ENCODE measurements at regions not wholly inside any gene's neighbourhood (a gene's known extent, or its start where the extent isn't known, plus 50 kb on each side); places are given as distances from the start of the nearest gene placed in this dataset.

- Mint-ChIP-seq H3K27me3 (no peaks in the 10 kb centered on the region), H3K4me1 (ENCODE audit: low read depth) (no peaks in the 10 kb centered on the region), H3K27ac (no peak overlapping the region), H3K4me3 (no peak overlapping the region), H3K36me3 (ENCODE audit: low read depth) (no peaks in the 10 kb centered on the region), H3K9me3 (peaks cover 5% of the 10 kb centered on the region)
- Histone ChIP-seq H3K27me3 (ENCODE audit: control insufficient read depth in 1 of 2, insufficient read depth in 2 of 2, low read length in 2 of 2) (no peaks in the 10 kb centered on the region), H3K27ac (ENCODE audit: low read depth in 1 of 2, low read length in 2 of 2) (no peak overlapping the region), H3K4me1 (ENCODE audit: insufficient read depth, low read length) (no peaks in the 10 kb centered on the region), H3K9me3 (ENCODE audit: control insufficient read depth in 1 of 2, insufficient read depth in 1 of 2, low read length in 2 of 2) (no peaks in the 10 kb centered on the region), H3K36me3 (ENCODE audit: insufficient read depth, low read length) (no peaks in the 10 kb centered on the region), H3K4me3 (ENCODE audit: low read length) (no peak overlapping the region)
- no peak for TF ChIP-seq CTCF (IDR thresholded peaks at IDR 0.05)
- intact Hi-C loops (cut with DNase I, micrococcal nuclease): no loop called here
- ChIA-PET POLR2A (no interaction called here), CTCF (no interaction called here)
- no peak for DNase-seq
- no peak for ATAC-seq (ENCODE audit: poor library complexity)
Observed at GRCh38 chr4:23697722-23698121, 192.1 kb downstream of the PPARGC1A start.

GRCh38 chr4:23697001-23697528 lies 192.8 kb downstream of the PPARGC1A start:
- no peak overlapping the region for H3K4me3 Mint-ChIP-seq
- DNase-seq (no peak), ATAC-seq (ENCODE audit: poor library complexity) (no peak)
- H3K27ac Mint-ChIP-seq: no peak overlapping the region
- Histone ChIP-seq H3K4me3 (ENCODE audit: low read length) (no peak overlapping the region), H3K4me1 (ENCODE audit: insufficient read depth, low read length) (no peaks in the 10 kb centered on the region), H3K36me3 (ENCODE audit: insufficient read depth, low read length) (no peaks in the 10 kb centered on the region), H3K27ac (ENCODE audit: low read depth in 1 of 2, low read length in 2 of 2) (no peak overlapping the region), H3K27me3 (ENCODE audit: control insufficient read depth in 1 of 2, insufficient read depth in 2 of 2, low read length in 2 of 2) (no peaks in the 10 kb centered on the region), H3K9me3 (ENCODE audit: control insufficient read depth in 1 of 2, insufficient read depth in 1 of 2, low read length in 2 of 2) (no peaks in the 10 kb centered on the region)
- H3K4me1 Mint-ChIP-seq (ENCODE audit: low read depth): no peaks in the 10 kb centered on the region
- TF ChIP-seq CTCF (IDR thresholded peaks at IDR 0.05): no peak
- ChIA-PET CTCF (no interaction called here), POLR2A (no interaction called here)
- intact Hi-C loops (cut with DNase I, micrococcal nuclease): no loop called here
- H3K27me3 Mint-ChIP-seq: no peaks in the 10 kb centered on the region
- peaks cover 5% of the 10 kb centered on the region for H3K9me3 Mint-ChIP-seq
- H3K36me3 Mint-ChIP-seq (ENCODE audit: low read depth): no peaks in the 10 kb centered on the region

GRCh38 chr4:23686169-23686897 lies 203.5 kb downstream of the PPARGC1A start:
- Histone ChIP-seq H3K4me1 (ENCODE audit: insufficient read depth, low read length) (no peaks in the 10 kb centered on the region), H3K9me3 (ENCODE audit: control insufficient read depth in 1 of 2, insufficient read depth in 1 of 2, low read length in 2 of 2) (peaks cover 0 to 3% of the 10 kb centered on the region in 2 experiments), H3K27me3 (ENCODE audit: control insufficient read depth in 1 of 2, insufficient read depth in 2 of 2, low read length in 2 of 2) (no peaks in the 10 kb centered on the region), H3K36me3 (ENCODE audit: insufficient read depth, low read length) (no peaks in the 10 kb centered on the region), H3K27ac (ENCODE audit: low read depth in 1 of 2, low read length in 2 of 2) (no peak overlapping the region), H3K4me3 (ENCODE audit: low read length) (no peak overlapping the region)
- Mint-ChIP-seq H3K4me1 (ENCODE audit: low read depth) (no peaks in the 10 kb centered on the region), H3K9me3 (peaks cover 10% of the 10 kb centered on the region), H3K27ac (no peak overlapping the region), H3K36me3 (ENCODE audit: low read depth) (no peaks in the 10 kb centered on the region), H3K27me3 (no peaks in the 10 kb centered on the region), H3K4me3 (no peak overlapping the region)
- ChIA-PET CTCF (no interaction called here), POLR2A (no interaction called here)
- DNase-seq: no peak
- no peak for ATAC-seq (ENCODE audit: poor library complexity)
- TF ChIP-seq CTCF (IDR thresholded peaks at IDR 0.05): no peak
- intact Hi-C loops (cut with DNase I, micrococcal nuclease): no loop called here

All from CD4-positive, alpha-beta T cell (primary cell).